DMS153 treated with DMSO at 0.1 percent for 48 hours (cell line): ENCODE measurements at regions not wholly inside any gene's neighbourhood (a gene's known extent, or its start where the extent isn't known, plus 50 kb on each side); places are given as distances from the start of the nearest gene placed in this dataset.

Source experiments
- DNase-seq: peaks from one replicate; lab custom pipeline; 2025; ENCODE audit not compliant: unreplicated experiment; lab: John Stamatoyannopoulos, UW

DNA sequence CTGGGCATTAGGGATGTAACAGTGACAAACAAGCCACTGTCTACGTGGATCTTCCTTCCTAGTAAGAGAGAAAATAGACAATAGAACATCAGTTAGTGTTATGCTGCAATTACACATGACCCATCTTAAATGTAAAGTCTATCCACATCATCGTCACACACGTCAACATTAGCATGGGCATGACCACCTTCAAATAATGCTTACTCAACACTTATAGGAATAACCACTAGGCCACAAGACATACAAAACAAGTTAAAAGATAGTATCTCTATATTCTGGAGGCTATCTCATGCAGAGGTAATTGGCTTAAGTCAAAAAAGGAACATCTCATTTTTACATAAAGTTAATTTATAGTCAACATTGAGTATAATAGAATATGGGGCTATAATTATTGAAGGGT is 156.5 kb downstream of the MOXD1 start:
- DNase-seq = no peak

DNA sequence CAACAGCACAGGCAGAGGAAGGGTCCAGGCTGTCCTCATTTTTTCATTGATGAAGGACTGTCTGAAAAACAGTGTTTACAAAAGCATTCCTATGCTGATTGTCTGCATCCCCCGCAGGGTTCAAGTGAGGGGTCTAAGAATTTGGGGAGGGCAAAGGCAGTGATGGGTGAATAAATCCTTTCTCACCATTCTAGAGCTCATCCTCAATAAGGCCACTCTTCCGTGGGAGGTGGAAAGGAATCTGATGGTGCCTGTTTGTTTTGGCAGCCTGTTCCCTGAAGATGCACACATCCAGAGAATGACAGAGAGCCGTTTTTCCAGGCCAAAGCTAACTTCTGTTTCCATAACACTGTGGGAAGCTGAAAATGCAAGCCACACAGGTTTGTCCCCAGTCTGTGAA is 164.5 kb downstream of the MOXD1 start:
- no peak for DNase-seq

DNA sequence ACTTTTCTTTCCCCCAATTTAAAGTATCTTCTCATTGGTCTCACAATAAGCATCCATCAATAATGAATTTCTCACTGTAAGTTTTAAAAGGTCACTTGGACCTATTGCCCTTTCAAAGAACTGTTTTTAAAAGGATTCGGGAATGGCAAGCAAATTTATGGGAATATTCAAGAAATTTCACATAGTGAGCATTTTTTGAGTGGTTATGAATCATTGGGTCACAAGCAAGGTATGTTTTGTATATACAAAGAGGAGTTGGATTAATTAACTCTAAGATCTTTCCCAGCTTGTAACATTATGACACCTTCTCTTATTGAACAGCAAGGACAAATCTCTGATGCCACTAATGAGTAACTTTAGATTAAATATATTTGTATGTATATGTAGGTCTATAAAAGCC is 165.0 kb downstream of the MOXD1 start:
- DNase-seq = no peak

DNA sequence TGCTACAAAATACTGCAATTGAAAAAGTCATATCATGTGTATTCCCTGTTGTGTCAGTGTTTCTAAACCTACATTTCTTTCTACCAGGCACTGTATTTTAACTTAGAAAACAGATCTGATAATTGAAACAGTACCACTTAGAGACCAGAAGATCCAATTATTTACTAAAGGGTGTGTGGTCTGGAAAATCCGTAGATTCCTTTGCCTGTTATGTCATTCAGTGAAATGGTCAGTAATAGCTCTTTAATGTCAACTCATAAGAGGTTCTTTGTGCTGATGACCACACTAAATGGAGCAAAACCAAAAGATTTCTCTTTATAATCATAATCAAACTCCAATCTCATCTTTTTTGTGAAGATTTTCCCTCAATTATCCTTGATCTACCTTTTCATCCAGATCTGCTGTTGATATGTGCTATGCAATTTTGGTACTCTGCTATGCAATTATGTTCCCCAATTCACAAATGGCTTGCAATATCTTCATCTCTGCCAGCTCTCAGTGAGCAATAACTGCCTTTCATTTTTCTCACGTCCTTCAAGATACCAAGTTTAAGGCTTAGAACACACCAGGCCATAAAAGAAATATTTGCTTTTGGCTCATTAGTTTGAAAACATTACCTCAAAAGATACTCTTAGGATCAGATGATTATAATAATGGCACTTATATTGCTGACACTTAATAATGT is 165.5 kb downstream of the MOXD1 start:
- no peak for DNase-seq

DNA sequence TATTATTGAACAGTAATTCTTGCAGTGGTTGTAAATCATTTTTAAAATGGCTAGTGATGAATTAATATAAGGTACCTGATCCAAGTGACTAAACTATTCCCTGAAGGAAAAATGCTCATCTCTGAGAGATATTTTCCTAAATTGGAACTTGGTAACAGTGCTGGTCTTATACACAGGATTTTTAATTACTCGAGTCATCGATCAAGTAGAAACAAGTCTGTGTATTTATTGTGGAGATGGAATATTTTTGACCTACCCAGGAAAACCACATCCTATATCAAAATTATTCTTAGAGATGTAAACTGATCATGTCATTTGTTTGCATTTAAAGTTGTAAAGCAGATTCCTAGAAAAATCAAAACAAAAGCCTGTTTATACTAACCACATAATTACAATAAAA is 166.9 kb downstream of the MOXD1 start:
- no peak for DNase-seq

DNA sequence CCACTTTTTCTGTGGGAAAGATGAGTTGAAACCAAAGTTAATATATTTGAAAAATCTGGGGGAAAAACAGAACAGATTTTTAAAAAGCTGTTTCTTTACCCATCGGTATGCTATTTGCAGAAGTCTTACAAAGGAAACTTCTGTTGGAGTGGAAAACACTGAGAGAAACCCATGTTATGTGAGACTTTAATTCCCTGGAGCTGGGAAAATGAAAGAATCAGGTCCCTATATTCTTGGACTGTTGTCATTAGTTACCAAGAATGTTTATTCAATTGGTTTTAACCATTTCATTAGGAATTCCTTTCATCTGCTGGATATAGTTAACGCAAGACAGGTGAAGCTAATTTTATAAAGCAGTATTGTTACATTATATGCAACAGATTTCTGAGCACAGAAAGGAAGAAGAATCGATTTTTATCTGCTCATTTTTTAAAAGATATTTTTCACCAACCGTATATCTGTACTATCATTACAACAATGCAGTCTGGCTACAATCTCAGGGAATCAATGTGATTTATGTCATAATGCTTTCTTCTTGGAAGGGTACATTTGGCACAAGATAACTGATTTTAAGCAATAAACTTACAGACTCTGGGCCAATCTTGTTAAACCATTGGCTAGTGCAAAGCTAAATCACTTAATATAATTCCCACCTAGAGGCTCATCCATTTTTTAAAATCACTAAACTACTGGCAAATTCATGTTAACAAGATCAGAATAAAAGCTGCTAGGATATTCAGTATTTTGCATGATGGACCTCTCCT is 170.0 kb downstream of the MOXD1 start:
- no peak for DNase-seq

DNA sequence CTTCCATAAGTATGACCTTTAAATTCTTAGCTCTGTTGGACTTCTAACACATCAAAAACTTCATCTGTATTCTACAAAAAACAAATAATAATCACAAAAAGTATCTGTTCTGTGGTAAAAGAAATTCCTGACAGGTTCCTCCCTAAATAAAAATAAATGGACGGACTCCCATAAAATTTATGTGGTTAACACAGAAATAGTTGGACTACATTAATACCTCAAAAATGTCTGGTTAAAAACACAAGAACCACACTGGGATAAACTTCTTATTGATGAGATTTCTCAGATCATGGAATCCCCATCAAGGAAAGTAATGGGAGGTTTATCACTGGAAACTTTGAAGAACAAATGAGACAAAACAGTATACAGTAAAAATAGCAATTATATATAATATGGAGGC is 172.4 kb downstream of the MOXD1 start:
- DNase-seq = no peak

DNA sequence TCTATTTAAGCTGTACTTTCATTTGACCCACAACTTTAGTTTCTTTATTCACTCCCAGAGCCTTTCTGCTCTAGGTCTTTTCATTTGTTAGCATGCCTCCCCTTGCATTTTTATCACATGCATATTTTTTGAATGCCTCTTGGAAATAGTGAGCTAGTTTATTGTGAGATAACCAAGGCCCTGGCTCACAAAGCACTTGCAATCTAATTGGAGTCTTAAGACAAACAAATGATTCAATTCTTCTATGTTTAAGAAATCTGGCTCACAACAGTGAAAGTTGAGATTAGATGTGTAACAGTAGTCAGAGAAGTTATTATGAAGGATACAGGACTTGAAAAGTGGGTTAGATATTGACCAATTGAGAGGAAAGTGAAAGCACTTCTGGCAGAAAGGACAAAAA is 173.4 kb downstream of the MOXD1 start:
- DNase-seq = no peak

DNA sequence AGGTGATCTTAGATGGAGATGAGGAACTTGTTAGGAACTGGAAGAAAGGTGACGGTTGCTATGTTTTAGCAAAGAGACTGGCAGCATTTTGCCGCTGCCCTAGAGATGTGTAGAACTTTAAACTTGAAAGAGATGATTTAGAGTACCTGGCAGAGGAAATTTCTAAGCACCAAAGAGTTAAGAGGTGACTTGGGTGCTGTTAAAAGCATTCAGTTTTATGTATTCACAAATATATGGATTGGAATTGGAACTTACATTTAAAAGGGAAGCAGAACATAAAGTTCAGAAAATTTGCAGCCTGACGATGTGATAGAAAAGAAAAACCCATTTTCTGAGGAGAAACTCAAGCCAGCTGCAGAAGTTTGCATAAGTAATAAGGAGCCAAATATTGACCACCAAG is 176.3 kb downstream of the MOXD1 start:
- no peak for DNase-seq

DNA sequence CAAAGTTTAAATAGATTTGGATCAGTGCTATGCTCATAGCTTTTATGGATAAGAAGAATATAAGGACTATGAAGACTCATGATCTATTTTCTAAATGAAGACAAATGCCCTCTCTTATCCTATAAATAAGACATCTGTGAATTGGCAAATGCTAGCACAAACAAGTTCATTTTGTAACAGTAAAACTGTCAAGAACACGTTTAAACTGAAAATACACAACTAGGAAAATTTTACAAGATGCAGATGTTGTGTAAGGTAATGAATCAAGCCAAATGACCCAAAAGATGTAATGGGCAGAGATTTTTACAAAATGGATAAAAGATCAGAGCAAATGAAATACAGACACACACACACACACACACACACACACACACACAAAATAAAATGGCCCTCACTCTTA is 180.5 kb downstream of the MOXD1 start:
- no peak for DNase-seq

DNA sequence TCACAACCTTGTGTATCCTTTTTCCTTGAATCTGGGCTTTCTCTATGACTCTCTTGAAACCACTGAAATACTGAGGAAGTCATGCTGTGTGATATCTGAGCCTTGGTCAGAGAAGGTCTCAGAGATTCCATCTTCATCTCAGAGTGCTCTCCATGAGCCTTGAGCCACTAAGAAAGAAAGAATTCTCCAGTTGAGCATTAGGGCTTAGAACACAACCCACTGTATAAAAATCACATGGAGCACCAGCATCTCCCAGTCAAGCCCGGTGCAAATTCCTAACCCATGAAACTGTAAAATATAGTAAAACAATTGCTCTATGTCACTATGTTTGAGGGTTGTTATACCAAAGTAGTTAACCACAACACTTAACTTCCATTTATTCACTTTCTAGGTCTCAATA is 181.4 kb downstream of the MOXD1 start:
- no peak for DNase-seq

DNA sequence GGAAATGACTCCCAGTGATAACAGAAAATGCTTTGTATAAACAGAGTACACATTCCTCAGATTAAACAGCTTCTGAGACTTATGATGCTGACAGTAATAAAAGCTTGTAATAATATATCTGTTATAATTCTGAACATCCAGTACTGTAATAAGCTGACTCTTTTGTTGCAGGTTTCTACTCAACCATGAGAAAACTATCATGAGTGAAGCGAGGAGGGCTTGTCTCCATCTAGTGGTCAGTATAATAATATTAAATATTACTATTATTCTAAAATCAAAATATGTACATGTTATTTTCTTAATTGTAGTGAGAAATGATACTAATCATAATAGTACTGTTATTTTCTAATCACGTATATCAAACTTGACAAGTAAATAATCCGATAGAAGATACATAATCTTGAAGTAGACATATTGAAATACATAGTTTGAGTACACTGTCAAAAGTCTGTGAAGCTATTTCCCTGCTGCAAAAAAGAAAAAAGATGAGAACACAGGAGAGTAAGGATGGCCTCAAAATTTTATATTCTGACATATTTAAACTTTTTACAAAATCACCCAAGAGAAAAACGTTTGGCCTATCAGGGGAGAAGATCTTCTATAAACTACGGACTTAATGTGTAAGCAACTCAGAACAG is 183.1 kb downstream of the MOXD1 start:
- DNase-seq = no peak

DNA sequence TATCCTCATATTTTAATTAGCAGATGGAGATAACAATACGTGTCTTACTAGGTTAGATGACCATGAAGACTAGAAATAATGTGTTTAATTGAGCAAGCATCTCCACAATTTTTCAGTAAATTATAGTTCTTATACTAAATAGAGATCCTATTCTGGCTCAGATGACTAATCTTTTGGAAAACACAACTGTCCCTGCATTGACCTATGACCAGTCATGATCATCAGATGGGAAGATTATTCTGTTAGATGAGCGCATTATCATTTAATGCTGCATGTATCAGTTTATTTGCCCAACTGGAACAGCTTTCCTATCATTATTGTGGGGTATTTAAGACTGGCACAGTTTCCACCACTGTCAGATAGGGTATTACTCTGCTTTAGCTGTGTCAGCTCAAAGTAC is 185.5 kb downstream of the MOXD1 start:
- DNase-seq = no peak

DNA sequence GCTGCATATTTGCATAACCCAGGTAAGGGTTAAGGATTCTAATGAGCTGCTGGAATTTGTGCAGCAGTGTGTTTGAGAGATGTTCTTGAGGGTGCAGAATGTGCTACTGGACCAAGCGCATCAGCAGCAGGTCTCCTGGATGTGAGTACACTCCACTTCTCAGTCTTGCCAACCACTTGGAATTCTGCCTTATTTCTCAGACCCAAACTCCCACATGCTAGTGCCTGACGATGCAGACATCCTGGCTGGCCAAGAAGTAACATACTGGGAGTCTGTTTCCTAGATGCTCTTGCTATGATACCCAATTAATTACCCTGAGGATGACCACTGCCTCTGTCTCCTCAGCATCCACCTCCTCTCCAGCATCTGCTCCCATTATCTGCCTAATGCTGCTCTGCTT is 186.6 kb downstream of the MOXD1 start:
- no peak for DNase-seq

DNA sequence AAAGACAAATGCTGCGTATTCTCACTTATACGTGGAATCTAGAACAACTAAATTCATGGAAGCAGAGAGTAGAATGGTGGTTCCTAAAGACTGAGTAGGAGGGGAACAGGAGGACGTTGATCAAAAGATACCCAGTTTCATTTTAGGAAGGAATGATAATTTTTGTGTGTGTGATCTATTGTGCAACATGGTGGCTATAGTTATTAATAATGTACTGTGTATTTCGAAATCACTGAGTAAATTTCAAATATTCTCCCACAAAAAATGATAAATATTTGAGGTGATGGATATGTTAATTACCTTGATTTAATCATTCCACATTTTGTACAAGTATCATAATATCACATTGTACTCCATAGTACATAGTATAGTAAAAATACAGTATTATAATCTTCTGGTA is 187.5 kb downstream of the MOXD1 start:
- DNase-seq = no peak

DNA sequence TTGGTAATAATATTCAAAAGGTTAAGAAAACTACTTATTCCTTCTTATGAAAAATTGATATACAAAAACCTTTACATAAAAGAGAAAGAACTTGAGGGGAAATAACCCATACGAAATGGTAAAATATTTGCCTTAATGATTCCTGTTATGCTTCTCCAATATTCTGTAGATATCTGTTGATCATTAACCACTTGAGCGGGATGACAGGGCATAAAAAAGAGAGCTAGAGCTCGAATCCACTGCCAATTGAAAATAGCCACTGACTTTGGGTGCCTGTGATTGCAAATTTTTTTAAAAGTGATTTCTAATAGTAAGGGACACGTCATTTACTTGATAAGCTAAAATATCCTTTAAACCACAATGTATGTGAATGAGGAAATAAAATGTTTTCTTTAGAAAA is 188.1 kb downstream of the MOXD1 start:
- DNase-seq = no peak

DNA sequence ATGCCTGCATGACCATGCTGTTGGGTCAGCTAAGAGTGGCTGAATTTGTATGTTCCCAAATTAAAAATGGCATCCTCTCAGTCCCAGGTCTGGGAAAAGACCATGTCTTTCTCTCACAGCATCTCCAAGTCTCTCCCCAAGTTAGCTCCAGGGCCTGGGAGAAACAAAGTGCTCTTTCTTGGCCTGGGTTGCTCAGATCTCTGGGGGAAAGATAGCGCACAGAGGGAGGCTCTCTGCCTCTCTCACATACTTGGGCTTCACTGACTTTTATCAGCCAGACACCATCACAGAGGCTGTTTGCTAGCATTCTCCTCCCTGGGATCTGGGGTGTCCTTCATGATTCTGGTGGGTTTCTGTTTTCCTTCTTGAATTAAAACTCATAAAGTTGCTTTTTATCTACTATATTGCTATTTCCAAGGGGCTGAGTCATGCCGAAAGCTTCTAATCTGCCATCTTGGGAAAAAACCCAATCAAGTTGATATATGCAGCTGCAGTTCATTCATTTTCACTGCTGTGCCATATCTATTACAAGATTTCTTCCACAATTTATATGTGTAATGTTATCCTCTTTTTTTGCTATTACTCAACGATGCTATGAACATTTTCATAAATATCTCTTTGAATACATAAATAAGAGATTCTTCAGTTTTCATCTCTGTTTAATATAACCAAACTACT is 190.2 kb downstream of the MOXD1 start:
- DNase-seq = no peak

DNA sequence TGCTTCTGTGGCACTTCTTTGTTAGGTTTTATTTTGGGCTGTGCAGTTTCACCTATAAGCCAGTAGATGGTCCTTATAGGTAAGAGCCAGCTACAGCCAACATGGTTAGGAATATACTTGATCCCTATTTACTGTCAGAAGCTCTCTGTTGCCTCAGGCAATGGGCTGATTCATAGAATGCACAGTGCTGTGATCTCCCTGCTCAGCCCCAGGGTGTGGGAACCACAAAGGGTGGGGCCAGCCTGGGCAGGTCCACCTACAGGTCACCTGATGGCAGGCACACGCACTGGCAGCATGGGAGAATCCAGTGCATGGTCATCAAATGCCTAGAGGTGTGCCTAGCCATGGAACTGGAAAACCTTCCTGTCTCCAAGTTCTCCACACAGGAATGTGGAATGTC is 191.9 kb downstream of the MOXD1 start:
- no peak for DNase-seq

DNA sequence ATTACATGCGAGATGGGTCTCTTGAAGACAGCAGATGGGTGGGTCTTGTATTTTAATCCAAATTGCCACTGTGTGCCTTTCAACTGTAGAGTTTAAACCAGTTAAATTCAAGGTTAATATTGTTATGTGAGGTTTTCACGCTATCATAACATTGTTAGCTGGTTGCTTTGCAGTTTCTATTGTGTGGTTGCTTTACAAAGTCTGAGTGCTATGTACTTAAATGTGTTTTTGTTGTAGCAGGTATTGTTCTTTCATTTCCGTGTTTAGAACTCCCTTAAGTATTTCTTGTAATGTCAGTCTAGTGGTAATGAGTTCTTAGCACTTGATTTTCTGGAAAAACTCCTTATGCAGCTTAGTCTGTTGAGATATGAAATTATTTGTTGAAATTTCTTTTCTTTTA is 193.3 kb downstream of the MOXD1 start:
- DNase-seq = no peak

DNA sequence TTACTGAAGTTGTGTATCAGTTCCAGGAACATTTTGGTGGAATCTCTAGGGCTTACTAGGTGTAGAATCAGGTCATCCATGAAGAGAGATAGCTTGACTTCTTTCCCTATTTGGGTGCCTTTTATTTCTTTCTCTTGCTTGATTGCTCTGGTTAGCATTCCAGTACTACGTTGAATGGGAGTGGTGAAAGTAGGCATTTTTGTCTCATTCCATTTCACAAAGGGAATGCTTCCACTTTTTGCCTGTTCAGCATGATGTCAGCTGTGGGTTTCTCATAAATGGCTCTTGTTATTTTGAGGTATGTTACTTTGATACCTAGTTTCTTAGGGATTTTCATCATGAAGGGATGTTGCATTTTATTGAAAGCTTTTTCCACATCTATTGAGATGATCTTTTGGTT is 195.3 kb downstream of the MOXD1 start:
- DNase-seq = no peak

DNA sequence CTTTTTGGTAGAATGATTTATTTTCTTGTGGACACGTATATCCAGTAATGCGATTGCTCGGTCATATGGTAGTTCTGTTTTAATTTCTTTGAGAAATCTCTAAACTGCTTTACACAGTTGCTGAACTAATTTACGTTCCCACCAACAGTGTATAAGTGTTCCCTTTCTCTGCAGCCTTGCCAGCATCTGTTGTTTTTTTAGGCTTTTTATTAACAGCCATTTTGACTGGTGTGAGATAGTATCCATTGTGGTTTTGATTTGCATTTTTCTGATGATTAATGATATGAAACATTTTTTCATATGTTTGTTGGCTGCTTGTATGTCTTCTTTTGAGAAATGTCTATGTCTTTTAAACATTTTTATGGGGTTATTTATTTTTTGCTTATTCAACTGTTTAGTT is 196.7 kb downstream of the MOXD1 start:
- DNase-seq = no peak

DNA sequence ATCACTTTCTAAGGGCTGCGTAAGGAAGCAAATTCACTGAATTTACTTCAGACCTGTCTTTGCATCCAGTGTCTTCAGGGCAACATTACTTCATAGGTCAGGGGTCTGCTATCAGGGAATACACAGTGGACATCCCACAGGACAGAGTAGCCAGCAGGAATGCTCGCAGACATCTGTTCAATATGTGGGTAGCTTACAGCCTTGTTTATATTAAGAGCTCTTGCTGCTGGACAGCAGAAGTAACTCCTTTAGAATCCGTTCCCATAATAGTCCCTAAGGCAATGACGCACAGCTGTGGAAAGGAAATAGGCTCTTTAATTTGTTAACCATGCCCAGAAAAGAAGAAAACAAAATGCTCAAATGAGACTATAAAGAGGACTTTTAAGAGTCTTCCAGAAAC is 198.7 kb downstream of the MOXD1 start:
- DNase-seq = no peak
